ENCODE measurements at regions not wholly inside any gene's neighbourhood (a gene's known extent, or its start where the extent isn't known, plus 50 kb on each side); places are given as distances from the start of the nearest gene placed in this dataset.

DNA sequence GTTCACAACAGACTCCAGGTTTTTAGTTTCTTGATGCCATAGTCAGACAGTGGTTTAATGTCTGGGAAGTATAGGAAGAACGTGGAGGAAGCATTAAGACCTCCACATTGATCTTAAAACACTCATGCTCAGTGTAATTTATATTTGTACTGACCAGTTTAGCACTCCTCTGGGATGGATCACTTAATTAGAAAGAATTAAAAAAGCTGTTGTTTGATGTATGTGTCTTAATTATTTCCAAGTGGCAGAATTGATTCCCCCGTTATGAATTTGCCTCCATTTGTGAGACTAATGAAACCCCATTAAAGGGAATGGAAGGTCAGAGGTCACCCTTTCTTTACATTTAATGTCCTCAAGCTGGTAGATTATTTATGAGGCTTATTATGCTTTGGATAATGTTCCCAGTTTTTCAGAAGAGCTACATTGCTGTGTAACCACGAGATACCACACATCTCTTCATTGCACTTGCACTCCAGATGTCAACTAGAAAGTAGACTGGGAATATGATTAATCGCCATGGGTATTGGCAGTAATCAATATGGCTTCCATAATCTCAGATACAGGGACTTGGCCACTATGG is 270.0 kb upstream of the JAG1 start:
- H3K4me3 ChIP-seq (ENCODE audit: low read depth, low read length): no peak overlapping the region
- TF ChIP-seq, protein P1, sequence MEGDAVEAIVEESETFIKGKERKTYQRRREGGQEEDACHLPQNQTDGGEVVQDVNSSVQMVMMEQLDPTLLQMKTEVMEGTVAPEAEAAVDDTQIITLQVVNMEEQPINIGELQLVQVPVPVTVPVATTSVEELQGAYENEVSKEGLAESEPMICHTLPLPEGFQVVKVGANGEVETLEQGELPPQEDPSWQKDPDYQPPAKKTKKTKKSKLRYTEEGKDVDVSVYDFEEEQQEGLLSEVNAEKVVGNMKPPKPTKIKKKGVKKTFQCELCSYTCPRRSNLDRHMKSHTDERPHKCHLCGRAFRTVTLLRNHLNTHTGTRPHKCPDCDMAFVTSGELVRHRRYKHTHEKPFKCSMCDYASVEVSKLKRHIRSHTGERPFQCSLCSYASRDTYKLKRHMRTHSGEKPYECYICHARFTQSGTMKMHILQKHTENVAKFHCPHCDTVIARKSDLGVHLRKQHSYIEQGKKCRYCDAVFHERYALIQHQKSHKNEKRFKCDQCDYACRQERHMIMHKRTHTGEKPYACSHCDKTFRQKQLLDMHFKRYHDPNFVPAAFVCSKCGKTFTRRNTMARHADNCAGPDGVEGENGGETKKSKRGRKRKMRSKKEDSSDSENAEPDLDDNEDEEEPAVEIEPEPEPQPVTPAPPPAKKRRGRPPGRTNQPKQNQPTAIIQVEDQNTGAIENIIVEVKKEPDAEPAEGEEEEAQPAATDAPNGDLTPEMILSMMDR (IDR thresholded peaks at IDR 0.05; ENCODE audit: low read depth, low read length): no peak
- in situ Hi-C loops (cut with HindIII; ENCODE audit: low sequenced_read_pairs): no loop called here
- DNase-seq (ENCODE audit: low read depth, low spot score): no peak

DNA sequence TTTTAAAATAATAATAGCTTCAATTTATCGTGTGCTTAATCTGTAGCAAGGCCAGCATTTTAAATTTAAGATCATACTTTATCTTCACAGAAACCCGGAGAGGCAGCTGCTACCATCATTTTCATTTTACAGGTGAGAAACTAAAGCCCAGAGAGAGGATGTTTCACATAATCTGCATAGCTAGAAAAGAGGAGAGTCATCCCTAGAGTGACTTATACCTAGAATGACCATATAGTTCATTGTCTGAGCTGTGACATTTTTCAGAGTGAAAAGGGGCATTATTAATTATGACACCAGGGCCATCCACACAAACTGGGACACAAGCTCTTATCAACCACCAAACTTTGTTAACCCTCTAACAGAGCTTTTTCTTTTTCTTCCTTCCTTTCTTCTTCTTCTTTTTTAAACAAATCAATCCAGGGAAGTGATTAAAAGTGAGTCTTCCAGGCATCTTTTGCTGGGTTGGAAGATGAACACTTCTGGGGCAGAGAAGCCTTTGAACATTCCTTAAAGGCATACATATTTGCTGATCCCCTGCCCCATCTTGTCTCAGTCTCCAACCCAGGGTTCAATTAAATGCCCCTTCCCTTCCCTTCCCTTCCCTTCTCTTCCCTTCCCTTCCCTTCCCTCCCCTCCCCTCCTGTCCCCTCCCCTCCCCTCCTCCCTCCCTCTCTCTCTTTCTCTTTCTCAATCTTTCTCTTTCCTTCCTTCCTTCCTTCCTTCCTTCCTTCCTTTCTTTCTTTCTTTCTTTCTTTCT is 272.5 kb upstream of the JAG1 start:
- no peak overlapping the region for H3K4me3 ChIP-seq (ENCODE audit: low read depth, low read length)
- DNase-seq (ENCODE audit: low read depth, low spot score): no peak
- TF ChIP-seq, protein P1 (IDR thresholded peaks at IDR 0.05; ENCODE audit: low read depth, low read length): no peak
- in situ Hi-C loops (cut with HindIII; ENCODE audit: low sequenced_read_pairs): no loop called here

DNA sequence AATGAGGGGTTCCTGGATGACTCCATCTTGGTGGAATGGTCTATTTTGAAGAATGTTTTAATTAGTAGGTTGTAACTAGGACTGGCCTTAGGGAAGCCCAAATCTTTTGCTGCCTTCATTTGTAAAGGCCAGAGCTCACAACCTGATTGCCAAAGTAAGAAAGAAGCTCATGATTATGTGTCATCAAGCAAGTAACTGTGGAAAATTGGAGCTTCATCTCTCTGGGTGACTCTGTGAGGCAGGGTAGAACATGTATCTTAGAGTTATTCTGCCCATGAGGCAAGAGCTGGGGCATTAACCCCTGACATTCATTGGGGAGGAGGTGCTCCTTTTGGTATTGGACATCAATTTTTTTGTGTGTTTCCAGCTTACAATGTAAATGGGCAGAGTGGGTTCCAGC is 273.9 kb upstream of the JAG1 start:
- H3K4me3 ChIP-seq (ENCODE audit: low read depth, low read length): no peak overlapping the region
- TF ChIP-seq, protein P1 (IDR thresholded peaks at IDR 0.05; ENCODE audit: low read depth, low read length): no peak
- in situ Hi-C loops (cut with HindIII; ENCODE audit: low sequenced_read_pairs): no loop called here
- DNase-seq (ENCODE audit: low read depth, low spot score): no peak

DNA sequence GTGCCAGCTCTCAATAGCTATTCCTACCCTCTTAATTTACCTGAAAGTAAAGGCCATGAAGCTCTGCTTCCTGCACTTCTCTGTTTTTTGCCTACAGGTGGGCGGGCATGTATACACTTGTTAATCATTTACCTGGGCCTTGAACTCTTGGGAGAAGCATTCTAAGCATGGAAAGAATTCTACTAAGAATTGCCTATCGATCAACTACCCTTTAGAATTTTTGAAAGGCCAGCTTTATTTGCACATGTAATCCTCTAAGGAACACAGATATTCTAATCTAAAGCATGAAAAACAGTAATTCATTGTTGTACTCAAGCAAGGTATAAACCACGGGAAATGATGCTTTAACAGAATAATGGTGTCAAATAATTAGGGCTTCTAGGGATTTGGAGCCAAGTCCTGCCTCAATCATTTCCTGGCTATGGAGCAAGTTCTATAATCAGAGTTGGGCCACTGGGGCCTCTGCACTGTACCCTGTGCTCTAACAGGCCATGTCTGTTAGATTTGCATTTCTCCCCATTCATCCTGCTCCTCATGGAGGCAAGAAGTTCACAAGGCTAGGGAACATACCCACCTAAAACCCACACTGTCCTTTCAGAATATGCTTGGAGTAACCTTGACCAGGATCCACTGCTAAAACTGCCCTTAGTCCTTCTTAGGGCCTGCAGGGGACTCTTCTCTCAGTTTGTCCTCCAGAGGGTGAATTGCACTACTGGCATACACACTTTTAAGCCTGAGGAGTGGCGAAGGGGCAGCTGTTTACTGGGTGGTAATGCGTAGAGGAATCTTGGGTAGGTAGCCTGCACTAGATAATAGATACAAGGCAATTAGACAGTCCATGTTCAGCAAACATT is 276.4 kb upstream of the JAG1 start:
- in situ Hi-C loops (cut with HindIII; ENCODE audit: low sequenced_read_pairs): no loop called here
- H3K4me3 ChIP-seq (ENCODE audit: low read depth, low read length): no peak overlapping the region
- DNase-seq (ENCODE audit: low read depth, low spot score): no peak
- TF ChIP-seq, protein P1 (IDR thresholded peaks at IDR 0.05; ENCODE audit: low read depth, low read length): no peak

DNA sequence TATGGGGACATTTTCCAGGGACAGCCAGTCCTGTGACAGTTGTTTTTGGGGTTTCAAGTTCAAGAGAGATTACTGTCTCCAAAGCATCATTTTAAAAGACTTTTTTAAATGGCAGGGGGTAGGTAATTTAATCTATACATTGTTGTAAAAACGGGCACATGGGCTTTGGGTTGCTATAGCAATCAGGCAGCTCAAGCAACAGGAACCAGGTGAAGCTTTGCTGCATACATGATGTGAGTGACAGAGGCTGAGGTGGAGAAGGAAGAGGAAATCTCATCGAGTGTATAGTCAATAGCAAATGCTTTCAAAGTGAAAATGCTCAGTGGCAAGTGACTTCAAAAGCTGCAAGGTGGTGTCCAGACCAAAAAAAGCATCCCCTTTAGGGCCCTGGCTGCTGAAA is 277.4 kb upstream of the JAG1 start:
- in situ Hi-C loops (cut with HindIII; ENCODE audit: low sequenced_read_pairs): no loop called here
- no peak for DNase-seq (ENCODE audit: low read depth, low spot score)
- no peak overlapping the region for H3K4me3 ChIP-seq (ENCODE audit: low read depth, low read length)
- TF ChIP-seq, protein P1 (IDR thresholded peaks at IDR 0.05; ENCODE audit: low read depth, low read length): no peak

DNA sequence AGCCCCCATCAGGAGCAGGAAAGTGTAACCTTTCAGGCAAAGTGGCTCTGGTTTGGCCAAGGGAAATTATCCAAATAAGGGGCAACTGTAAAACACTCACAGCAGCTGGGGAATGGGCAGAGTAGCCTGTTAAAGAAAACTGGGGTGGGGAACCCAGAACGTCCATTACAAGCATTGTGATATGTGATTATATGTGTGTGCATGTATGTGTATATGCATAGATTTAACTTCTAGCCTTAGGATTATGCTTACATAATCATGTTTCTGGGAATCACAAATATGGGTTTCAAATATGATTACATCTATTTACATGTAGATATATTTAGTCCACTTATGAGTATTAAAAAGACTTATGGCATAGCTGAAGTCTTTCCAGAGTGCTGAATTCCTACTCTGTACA is 278.1 kb upstream of the JAG1 start:
- H3K4me3 ChIP-seq (ENCODE audit: low read depth, low read length): no peak overlapping the region
- in situ Hi-C loops (cut with HindIII; ENCODE audit: low sequenced_read_pairs): no loop called here
- no peak for DNase-seq (ENCODE audit: low read depth, low spot score)
- TF ChIP-seq, protein P1 (IDR thresholded peaks at IDR 0.05; ENCODE audit: low read depth, low read length): no peak

All from astrocyte of the spinal cord (primary cell).